Astrocyte of the cerebellum (primary cell): ENCODE measurements at regions not wholly inside any gene's neighbourhood (a gene's known extent, or its start where the extent isn't known, plus 50 kb on each side); places are given as distances from the start of the nearest gene placed in this dataset.

Experiments used
- DNase-seq: peaks from one replicate; pipeline ENCODE4 v3.0.0-alpha.2; 2011; ENCODE audit warnings: low read depth
- H3K4me3 ChIP-seq: 2 replicates; pipeline ENCODE4 v1.5.1; 2011; ENCODE audit warnings: mild to moderate bottlenecking, low read depth, low read length, moderate library complexity
- in situ Hi-C: cut with HindIII; loops from 2 replicates; pipeline ENCODE4 v1.10.0; 2017; ENCODE audit warnings: low sequenced_read_pairs
- TF ChIP-seq, protein P1 (sequence below): IDR thresholded peaks from 2 replicates; pipeline ENCODE4 v1.5.1; 2012; ENCODE audit warnings: low read length, low read depth, moderate library complexity, mild to moderate bottlenecking; ENCODE audit errors: missing control alignments

DNA sequence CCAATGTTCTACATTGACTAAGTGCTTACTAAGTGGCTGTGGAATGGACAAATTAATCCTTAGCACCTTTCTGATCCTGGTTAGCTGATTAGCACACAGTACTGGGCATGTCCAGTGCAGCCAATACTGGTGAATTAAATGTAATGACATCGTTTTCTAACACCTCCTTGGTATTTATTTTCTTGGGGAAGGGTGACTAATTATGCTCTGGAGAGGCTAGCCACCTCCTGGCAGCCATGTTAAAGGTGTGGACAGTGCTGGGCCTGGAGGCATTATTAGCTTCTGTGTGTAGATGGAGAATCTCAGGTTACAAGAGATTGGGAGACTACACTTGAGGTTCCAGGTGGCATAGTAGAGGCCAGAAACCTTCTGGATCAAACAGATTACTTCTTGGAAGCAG, 230.9 kb upstream of the DDHD1 start:
- in situ Hi-C loops: no loop called here
- H3K4me3 ChIP-seq: no peak overlapping the region
- TF ChIP-seq, protein P1, sequence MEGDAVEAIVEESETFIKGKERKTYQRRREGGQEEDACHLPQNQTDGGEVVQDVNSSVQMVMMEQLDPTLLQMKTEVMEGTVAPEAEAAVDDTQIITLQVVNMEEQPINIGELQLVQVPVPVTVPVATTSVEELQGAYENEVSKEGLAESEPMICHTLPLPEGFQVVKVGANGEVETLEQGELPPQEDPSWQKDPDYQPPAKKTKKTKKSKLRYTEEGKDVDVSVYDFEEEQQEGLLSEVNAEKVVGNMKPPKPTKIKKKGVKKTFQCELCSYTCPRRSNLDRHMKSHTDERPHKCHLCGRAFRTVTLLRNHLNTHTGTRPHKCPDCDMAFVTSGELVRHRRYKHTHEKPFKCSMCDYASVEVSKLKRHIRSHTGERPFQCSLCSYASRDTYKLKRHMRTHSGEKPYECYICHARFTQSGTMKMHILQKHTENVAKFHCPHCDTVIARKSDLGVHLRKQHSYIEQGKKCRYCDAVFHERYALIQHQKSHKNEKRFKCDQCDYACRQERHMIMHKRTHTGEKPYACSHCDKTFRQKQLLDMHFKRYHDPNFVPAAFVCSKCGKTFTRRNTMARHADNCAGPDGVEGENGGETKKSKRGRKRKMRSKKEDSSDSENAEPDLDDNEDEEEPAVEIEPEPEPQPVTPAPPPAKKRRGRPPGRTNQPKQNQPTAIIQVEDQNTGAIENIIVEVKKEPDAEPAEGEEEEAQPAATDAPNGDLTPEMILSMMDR: no peak
- no peak for DNase-seq

DNA sequence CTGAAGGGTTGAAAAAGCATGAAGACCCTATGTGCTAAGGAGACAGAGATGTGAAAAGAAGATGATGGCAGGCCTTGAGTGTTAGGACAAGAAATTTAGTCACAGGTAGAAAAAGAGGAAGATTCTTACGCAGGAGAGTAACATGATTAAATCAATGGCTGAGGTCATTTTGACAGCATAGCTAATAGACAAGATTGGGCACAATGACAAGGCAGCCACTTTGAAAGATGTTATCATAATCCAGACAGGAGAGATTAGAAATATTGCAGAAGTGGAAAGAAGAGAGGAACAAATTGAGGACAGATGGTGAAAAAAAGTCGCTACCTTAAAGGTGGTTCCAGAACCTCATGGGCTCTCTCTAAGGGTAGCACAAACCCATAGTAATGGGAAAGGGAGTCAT, 228.8 kb upstream of the DDHD1 start:
- no peak overlapping the region for H3K4me3 ChIP-seq
- in situ Hi-C loops: no loop called here
- TF ChIP-seq, protein P1: no peak
- DNase-seq: no peak

DNA sequence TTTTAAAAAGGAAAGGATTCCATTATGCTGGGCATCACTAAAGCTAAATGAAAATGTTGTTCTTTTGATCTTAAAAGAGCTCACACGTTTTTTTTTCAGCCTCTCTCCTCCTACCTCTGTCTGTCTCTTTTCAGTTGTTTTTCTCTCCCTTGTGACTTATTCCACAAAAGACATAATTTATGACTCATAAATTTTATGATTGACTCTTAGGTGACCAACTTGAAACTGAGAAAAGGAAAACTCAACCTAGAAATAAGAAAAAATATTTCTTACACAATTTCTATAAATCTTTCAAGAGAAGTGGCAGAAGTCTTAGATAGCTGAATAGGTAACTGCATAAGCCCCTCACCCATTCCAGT, 227.7 kb upstream of the DDHD1 start:
- in situ Hi-C loops: no loop called here
- TF ChIP-seq, protein P1: no peak
- no peak for DNase-seq
- H3K4me3 ChIP-seq: no peak overlapping the region

DNA sequence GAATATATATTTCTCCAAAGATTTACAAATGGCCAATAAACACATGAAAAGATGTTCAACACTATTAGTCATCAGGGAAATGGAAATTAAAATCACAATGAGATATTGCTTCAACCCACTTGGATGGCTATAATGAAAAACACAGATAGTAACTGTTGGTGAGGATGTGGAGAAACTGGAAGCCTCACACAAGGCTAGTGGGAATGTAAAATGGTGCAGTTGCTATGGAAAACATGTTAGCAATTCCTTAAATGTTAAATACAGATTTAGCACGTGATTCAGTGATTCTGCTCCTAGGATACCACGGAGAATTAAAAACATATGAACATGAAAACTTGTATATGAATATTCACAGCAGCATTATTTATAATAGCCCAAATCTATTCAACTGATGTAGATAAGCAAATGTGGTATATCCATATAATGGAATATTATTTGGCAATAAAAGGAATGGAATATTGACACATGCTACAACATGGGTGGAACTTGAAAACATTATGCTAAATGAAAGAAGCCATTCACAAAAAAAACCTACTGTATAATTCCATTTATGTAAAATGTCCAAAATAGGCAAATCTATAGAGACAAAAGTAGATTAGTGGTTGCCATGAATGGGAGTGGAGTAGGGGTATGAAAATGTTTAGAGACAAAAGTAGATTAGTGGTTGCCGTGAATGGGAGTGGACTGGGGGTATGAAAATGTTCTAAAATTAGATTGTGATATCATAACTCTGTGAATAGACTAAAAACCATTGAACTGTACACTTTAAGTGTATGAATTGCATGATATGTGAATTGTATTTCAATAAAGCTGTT, 227.1 kb upstream of the DDHD1 start:
- H3K4me3 ChIP-seq: no peak overlapping the region
- DNase-seq: no peak
- TF ChIP-seq, protein P1: no peak
- in situ Hi-C loops: no loop called here

DNA sequence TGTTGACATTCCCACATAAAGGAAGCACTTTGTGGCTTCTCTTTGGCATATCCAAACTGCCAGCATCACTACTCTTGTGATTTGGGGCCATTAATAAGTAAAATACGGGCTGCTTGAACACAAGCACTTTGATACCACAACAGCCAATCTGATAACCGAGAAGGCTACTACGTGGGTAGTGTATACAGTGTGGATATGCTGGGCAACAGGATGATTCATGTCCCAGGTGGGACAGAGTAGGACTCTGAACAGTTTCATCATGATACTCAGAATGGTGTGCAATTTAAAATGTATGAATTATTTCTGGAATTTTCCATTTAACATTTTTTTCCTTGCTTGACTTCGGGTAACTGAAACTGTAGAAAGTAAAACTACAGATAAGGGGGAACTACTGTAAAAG, 225.0 kb upstream of the DDHD1 start:
- DNase-seq: no peak
- H3K4me3 ChIP-seq: no peak overlapping the region
- in situ Hi-C loops: no loop called here
- TF ChIP-seq, protein P1: no peak

DNA sequence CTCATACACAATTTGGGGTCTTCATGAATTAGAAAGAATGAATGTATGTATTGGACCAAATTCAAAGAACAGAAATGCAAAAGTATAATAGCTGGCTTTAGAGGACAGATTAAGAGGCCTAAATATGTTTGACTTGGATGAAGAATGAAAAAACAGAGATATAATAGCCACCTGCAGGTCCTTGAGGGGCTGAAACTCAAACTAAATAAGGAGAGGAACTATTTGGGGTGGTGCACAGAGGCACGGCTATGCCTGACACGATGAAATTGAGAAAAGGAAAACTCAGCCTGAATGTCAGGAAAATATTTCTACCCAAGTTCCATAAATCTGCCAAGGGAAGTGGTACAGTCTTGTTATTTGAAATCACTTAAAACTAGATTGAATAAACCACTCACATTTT, 222.9 kb upstream of the DDHD1 start:
- in situ Hi-C loops: no loop called here
- H3K4me3 ChIP-seq: no peak overlapping the region
- DNase-seq: no peak
- TF ChIP-seq, protein P1: no peak
